DOHH2 (cell line): ENCODE measurements at regions not wholly inside any gene's neighbourhood (a gene's known extent, or its start where the extent isn't known, plus 50 kb on each side); places are given as distances from the start of the nearest gene placed in this dataset.
"Not testable (repeated sequence)": the region's sequence is repeated elsewhere in the genome, so short reads cannot be mapped to it uniquely, and the experiment has no call there.

Source experiments
- H3F3A ChIP-seq: fragments of 200-600 bp; sonication (generic), shearing (Covaris generic); 2 replicates; pipeline ENCODE4 v1.6.0; 2016; ENCODE audit warnings: antibody characterized with exemption, mild to moderate bottlenecking; ENCODE audit not compliant: control insufficient read depth, insufficient read depth
- H3K27ac ChIP-seq: fragments of 200-600 bp; sonication (generic); 2 replicates; pipeline ENCODE4 v1.5.1; 2014; ENCODE audit warnings: low read depth, mild to moderate bottlenecking, low read length, moderate library complexity
- H3K27me3 ChIP-seq: fragments of 200-600 bp; sonication (generic); 2 replicates; pipeline ENCODE4 v1.6.1; 2014; ENCODE audit warnings: mild to moderate bottlenecking, low read length, mixed read lengths; ENCODE audit not compliant: control insufficient read depth
- H3K36me3 ChIP-seq: fragments of 200-600 bp; sonication (generic); 2 replicates; pipeline ENCODE4 v1.6.1; 2014; ENCODE audit warnings: mild to moderate bottlenecking, low read length, moderate library complexity, mixed read lengths; ENCODE audit not compliant: control insufficient read depth
- H3K4me1 ChIP-seq: fragments of 200-600 bp; sonication (generic); 2 replicates; pipeline ENCODE4 v1.6.1; 2014; ENCODE audit warnings: mild to moderate bottlenecking, low read length, mixed read lengths; ENCODE audit not compliant: control insufficient read depth
- H3K4me2 ChIP-seq: fragments of 200-600 bp; sonication (generic); 2 replicates; pipeline ENCODE4 v1.6.0; 2014; ENCODE audit warnings: mild to moderate bottlenecking, low read length, moderate library complexity
- H3K4me3 ChIP-seq: fragments of 200-600 bp; sonication (generic); 2 replicates; pipeline ENCODE4 v1.5.1; 2014; ENCODE audit warnings: mild to moderate bottlenecking, low read length, mixed read lengths
- H3K79me2 ChIP-seq: fragments of 200-600 bp; sonication (generic); 2 replicates; pipeline ENCODE4 v1.6.1; 2014; ENCODE audit warnings: mild to moderate bottlenecking, low read length, mixed read lengths; ENCODE audit not compliant: control insufficient read depth
- H3K9me2 ChIP-seq: fragments of 200-600 bp; sonication (generic); replicated peaks from 2 replicates; pipeline ENCODE4 v1.6.1; 2014; ENCODE audit warnings: mild to moderate bottlenecking, low read length, mixed read lengths; ENCODE audit not compliant: control insufficient read depth
- H3K9me3 ChIP-seq: fragments of 200-600 bp; sonication (generic); 2 replicates; pipeline ENCODE4 v1.6.1; 2014; ENCODE audit warnings: antibody characterized with exemption, low read length, mixed read lengths; ENCODE audit not compliant: control insufficient read depth, insufficient read depth
- H4K20me1 ChIP-seq: fragments of 200-600 bp; sonication (generic); 2 replicates; pipeline ENCODE4 v1.6.0; 2014; ENCODE audit warnings: low read depth, mild to moderate bottlenecking, antibody characterized with exemption, low read length, moderate library complexity; ENCODE audit not compliant: control insufficient read depth, insufficient read depth
- CTCF ChIP-seq: fragments of 200-600 bp; sonication (generic); IDR thresholded peaks from one replicate; pipeline ENCODE4 v1.5.1; 2014; ENCODE audit warnings: antibody characterized with exemption, mild to moderate bottlenecking, low read depth, low read length; ENCODE audit not compliant: poor library complexity, severe bottlenecking
- EZH2phosphoT487 ChIP-seq: fragments of 200-600 bp; sonication (generic); IDR thresholded peaks from 2 replicates; pipeline ENCODE4 v1.6.1; 2017; ENCODE audit warnings: borderline replicate concordance, mild to moderate bottlenecking, antibody characterized with exemption, low read length, moderate library complexity, mixed read lengths

GRCh38 chr4:171235521-171235920 lies 577.7 kb upstream of the GALNTL6 start:
- H3F3A ChIP-seq = no peaks in the 10 kb centered on the region
- no peaks in the 10 kb centered on the region for H3K4me1 ChIP-seq
- no peaks in the 10 kb centered on the region for H3K36me3 ChIP-seq
- no peaks in the 10 kb centered on the region for H3K9me3 ChIP-seq
- no peak overlapping the region for H3K4me3 ChIP-seq
- H3K4me2 ChIP-seq = no peak overlapping the region
- TF ChIP-seq CTCF = no peak
- TF ChIP-seq EZH2phosphoT487 = no peak
- H3K9me2 ChIP-seq = no peaks in the 10 kb centered on the region
- H4K20me1 ChIP-seq = no peaks in the 10 kb centered on the region
- H3K79me2 ChIP-seq = no peaks in the 10 kb centered on the region
- H3K27me3 ChIP-seq = no peaks in the 10 kb centered on the region
- H3K27ac ChIP-seq = no peak overlapping the region

- not testable (repeated sequence) for H3K9me3 ChIP-seq
These were observed 583.9 kb upstream of the GALNTL6 start for GRCh38 chr4:171229354-171229753.

GRCh38 chr4:171221181-171221580 lies 592.0 kb upstream of the GALNTL6 start:
- Histone ChIP-seq H3F3A (no peaks in the 10 kb centered on the region), H4K20me1 (no peaks in the 10 kb centered on the region), H3K9me3 (no peaks in the 10 kb centered on the region), H3K27me3 (no peaks in the 10 kb centered on the region), H3K4me2 (no peak overlapping the region), H3K36me3 (no peaks in the 10 kb centered on the region), H3K4me3 (no peak overlapping the region), H3K4me1 (no peaks in the 10 kb centered on the region), H3K9me2 (no peaks in the 10 kb centered on the region), H3K27ac (no peak overlapping the region), H3K79me2 (no peaks in the 10 kb centered on the region)
- TF ChIP-seq CTCF (no peak), EZH2phosphoT487 (no peak)

More at GRCh38 chr4:171229354-171229753, 583.9 kb upstream of the GALNTL6 start:
- not testable (repeated sequence) for H3F3A ChIP-seq, H3K9me2 ChIP-seq, H3K27me3 ChIP-seq, H3K27ac ChIP-seq, H3K79me2 ChIP-seq, H3K4me2 ChIP-seq, H3K4me3 ChIP-seq, H4K20me1 ChIP-seq, H3K36me3 ChIP-seq, H3K4me1 ChIP-seq

GRCh38 chr4:171203425-171203824 lies 609.8 kb upstream of the GALNTL6 start:
- Histone ChIP-seq H4K20me1 (no peaks in the 10 kb centered on the region), H3K36me3 (no peaks in the 10 kb centered on the region), H3F3A (no peaks in the 10 kb centered on the region), H3K79me2 (no peaks in the 10 kb centered on the region), H3K9me2 (no peaks in the 10 kb centered on the region), H3K27me3 (no peaks in the 10 kb centered on the region), H3K9me3 (no peaks in the 10 kb centered on the region), H3K27ac (no peak overlapping the region), H3K4me3 (no peak overlapping the region), H3K4me2 (no peak overlapping the region), H3K4me1 (no peaks in the 10 kb centered on the region)
- TF ChIP-seq EZH2phosphoT487 (no peak), CTCF (no peak)
